SK-N-SH (cell line): ENCODE measurements at regions not wholly inside any gene's neighbourhood (a gene's known extent, or its start where the extent isn't known, plus 50 kb on each side); places are given as distances from the start of the nearest gene placed in this dataset.

Experiments used
- CTCF ChIP-seq: fragments of 200-600 bp; sonication (generic); IDR thresholded peaks from 2 replicates; pipeline ENCODE4 v1.6.1; 2017; ENCODE audit warnings: antibody characterized with exemption, mild to moderate bottlenecking, moderate library complexity
- ELF1 ChIP-seq: IDR thresholded peaks from 2 replicates; pipeline ENCODE4 v1.4.0; 2012
- EP300 ChIP-seq, 2 experiments: IDR thresholded peaks; 2 replicates each; pipeline versions ENCODE4 v1.4.0 to v1.6.1; 2012; ENCODE audit warnings: borderline replicate concordance in 1 of 2, low read depth in 1 of 2, low read length in 1 of 2
- GATA2 ChIP-seq: sonication (generic); formaldehyde crosslinking; IDR thresholded peaks from 2 replicates; pipeline ENCODE4 v1.5.0; 2020; ENCODE audit warnings: mild to moderate bottlenecking, missing genetic modification reagents
- MAX ChIP-seq: IDR thresholded peaks from 2 replicates; pipeline ENCODE4 v1.4.0; 2012; ENCODE audit warnings: low read depth
- MXI1 ChIP-seq: IDR thresholded peaks from 2 replicates; pipeline ENCODE4 v1.6.1; 2012; ENCODE audit warnings: mild to moderate bottlenecking, low read depth, low read length, improper control_type of control experiment
- RAD21 ChIP-seq: IDR thresholded peaks from 2 replicates; pipeline ENCODE4 v1.6.1; 2012; ENCODE audit warnings: mild to moderate bottlenecking, low read length
- USF1 ChIP-seq: IDR thresholded peaks from 2 replicates; pipeline ENCODE4 v1.4.0; 2012; ENCODE audit warnings: low read depth, borderline replicate concordance
- TF ChIP-seq, protein P1 (sequence below): fragments of 150-350 bp; IDR thresholded peaks from 2 replicates; pipeline ENCODE4 v1.6.1; 2017; ENCODE audit warnings: antibody characterized with exemption, low read length, low read depth, borderline replicate concordance

DNA sequence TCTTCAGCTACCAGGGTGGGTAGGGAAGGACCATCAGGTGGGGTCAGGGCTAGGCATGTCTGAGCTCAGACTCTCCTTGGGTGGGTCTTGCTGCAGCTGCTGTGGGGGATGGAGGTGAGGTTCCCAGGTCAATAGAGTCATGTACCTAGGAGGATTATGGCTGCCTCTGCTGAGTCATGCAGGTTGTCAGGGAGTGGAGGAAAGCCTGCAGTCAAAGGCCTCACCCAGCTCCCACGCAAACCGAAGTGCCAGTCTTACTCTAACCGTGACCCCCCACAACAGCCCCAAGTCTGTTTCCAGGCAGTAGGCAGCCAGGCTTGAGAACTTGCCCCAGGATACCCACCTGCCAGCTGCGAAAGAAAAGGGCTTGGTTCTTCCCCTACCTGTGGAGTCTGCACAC, 113.6 kb upstream of the GALNT5 start:
- TF ChIP-seq, protein P1, sequence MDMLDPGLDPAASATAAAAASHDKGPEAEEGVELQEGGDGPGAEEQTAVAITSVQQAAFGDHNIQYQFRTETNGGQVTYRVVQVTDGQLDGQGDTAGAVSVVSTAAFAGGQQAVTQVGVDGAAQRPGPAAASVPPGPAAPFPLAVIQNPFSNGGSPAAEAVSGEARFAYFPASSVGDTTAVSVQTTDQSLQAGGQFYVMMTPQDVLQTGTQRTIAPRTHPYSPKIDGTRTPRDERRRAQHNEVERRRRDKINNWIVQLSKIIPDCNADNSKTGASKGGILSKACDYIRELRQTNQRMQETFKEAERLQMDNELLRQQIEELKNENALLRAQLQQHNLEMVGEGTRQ, result no peak
- no peak for TF ChIP-seq MXI1
- TF ChIP-seq ELF1, result no peak
- TF ChIP-seq CTCF, result no peak
- TF ChIP-seq MAX, result no peak
- TF ChIP-seq USF1, result no peak
- no peak for TF ChIP-seq GATA2 (CRISPR knock-in tag)
- TF ChIP-seq EP300 (IDR thresholded peaks at IDR 0.05; ENCODE audit: borderline replicate concordance in 1 of 2, low read depth in 1 of 2, low read length in 1 of 2), result no peak
- no peak for TF ChIP-seq RAD21
